RPMI7951 (cell line): ENCODE measurements at regions not wholly inside any gene's neighbourhood (a gene's known extent, or its start where the extent isn't known, plus 50 kb on each side); places are given as distances from the start of the nearest gene placed in this dataset.
A peak's percentile ranks its signal among the peaks of the same experiment; 100 is the strongest.

Source experiments
- DNase-seq: peaks from one replicate; pipeline ENCODE4 v3.0.0-alpha.2; 2012; ENCODE audit warnings: low read depth

- DNase-seq: no peak
Measured at GRCh38 chr1:192418552-192419285, 101.9 kb downstream of the RGS21 start.

- DNase-seq: no peak
Measured at GRCh38 chr1:192430644-192431043, 113.9 kb downstream of the RGS21 start.

- DNase-seq: no peak
Measured at GRCh38 chr1:192435704-192436103, 118.9 kb downstream of the RGS21 start.

- DNase-seq: no peak
Measured at GRCh38 chr1:192436441-192437078, 119.8 kb downstream of the RGS21 start.

GRCh38 chr1:192438737-192439136 is 121.9 kb downstream of the RGS21 start:
- DNase-seq: no peak

- peak; percentile 65 for DNase-seq
Measured at GRCh38 chr1:192439373-192440025, 122.7 kb downstream of the RGS21 start.

GRCh38 chr1:192441492-192441891 is 124.7 kb downstream of the RGS21 start:
- DNase-seq: no peak

GRCh38 chr1:192442736-192443135 is 125.9 kb downstream of the RGS21 start:
- DNase-seq: no peak

GRCh38 chr1:192443616-192444015 is 126.8 kb downstream of the RGS21 start:
- no peak for DNase-seq

GRCh38 chr1:192445241-192445640 is 128.4 kb downstream of the RGS21 start:
- no peak for DNase-seq

- DNase-seq: peak; percentile 21
Measured at GRCh38 chr1:192445839-192446489, 129.2 kb downstream of the RGS21 start.

- no peak for DNase-seq
Measured at GRCh38 chr1:192448026-192448578, 127.5 kb upstream of the RGS1 start.

GRCh38 chr1:192453360-192453992 is 122.1 kb upstream of the RGS1 start:
- no peak for DNase-seq

GRCh38 chr1:192459467-192459866 is 116.1 kb upstream of the RGS1 start:
- DNase-seq: no peak

- peak; percentile 26 for DNase-seq
Measured at GRCh38 chr1:192461684-192462083, 113.9 kb upstream of the RGS1 start.

- no peak for DNase-seq
Measured at GRCh38 chr1:192462616-192463015, 113.0 kb upstream of the RGS1 start.

GRCh38 chr1:192463661-192464060 is 111.9 kb upstream of the RGS1 start:
- no peak for DNase-seq

GRCh38 chr1:192465221-192465620 is 110.4 kb upstream of the RGS1 start:
- DNase-seq: peak; percentile 25

GRCh38 chr1:192474080-192474683 is 101.4 kb upstream of the RGS1 start:
- peak; percentile 31 for DNase-seq

- no peak for DNase-seq
Measured at GRCh38 chr1:192475329-192475728, 100.2 kb upstream of the RGS1 start.

GRCh38 chr1:192475970-192476369 is 99.6 kb upstream of the RGS1 start:
- DNase-seq: peak; percentile 11
